ENCODE measurements at regions not wholly inside any gene's neighbourhood (a gene's known extent, or its start where the extent isn't known, plus 50 kb on each side); places are given as distances from the start of the nearest gene placed in this dataset.

- FAIRE-seq, result no peak
Measured at GRCh38 chr2:120669121-120669952, 66.3 kb upstream of the GLI2 start.

DNA sequence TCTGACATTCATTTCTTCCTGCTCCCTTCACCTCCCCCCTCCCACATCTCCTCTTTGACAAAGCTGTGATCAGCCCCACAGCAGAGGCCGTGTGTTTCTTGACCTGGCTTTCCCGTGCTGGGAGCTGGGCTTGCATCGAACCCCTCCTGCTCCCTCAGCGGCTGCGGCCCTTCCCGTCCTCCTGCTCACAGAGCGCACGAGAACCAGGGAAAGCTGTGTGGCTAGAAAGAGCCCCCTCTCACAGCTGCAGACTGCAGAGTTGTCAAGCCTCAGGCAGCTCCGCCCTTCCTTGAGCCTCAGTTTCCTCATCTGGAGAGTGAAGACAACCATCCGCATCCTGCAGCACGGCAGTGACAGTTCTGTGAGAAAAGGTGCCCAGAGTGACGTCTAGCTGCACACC, 65.7 kb upstream of the GLI2 start:
- FAIRE-seq, result no peak

- FAIRE-seq, result no peak
Measured at GRCh38 chr2:120670371-120670770, 65.3 kb upstream of the GLI2 start.

GRCh38 chr2:120670771-120671480, 64.7 kb upstream of the GLI2 start:
- no peak for FAIRE-seq

DNA sequence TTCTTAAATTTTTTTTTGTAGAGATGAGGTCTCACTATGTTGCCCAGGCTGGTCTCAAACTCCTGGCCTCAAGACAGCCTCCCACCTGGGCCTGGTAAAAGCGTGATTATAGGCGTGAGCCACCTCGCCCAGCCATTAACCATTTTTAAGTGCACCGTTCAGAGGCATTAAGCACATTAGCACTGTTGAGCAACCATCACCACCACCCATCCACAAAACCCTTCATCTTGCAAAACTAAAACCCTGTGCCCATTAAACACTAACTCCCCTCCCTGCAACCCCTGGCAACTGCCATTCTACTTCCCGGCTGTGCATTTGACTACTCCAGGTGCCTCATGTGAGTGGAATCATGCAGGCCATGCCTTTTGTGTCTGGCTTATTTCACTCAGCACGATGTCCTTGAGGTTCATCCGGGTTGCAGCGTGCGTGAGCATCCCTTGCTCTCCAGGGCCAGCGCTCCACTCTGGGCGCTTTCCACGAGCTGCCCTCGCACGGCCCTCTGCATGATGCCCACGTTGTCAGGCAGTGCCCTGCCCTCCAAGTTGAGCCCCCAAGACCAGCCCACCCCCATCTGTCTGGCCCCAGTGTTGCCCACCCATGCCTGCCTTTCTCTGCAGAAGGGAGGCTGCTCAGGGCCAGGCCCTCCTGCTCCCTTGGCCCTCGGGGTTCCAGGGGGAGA, 63.0 kb upstream of the GLI2 start:
- no peak for FAIRE-seq

GRCh38 chr2:120673205-120673550, 62.5 kb upstream of the GLI2 start:
- FAIRE-seq, result no peak

- no peak for FAIRE-seq
Measured at GRCh38 chr2:120673571-120674061, 62.1 kb upstream of the GLI2 start.

DNA sequence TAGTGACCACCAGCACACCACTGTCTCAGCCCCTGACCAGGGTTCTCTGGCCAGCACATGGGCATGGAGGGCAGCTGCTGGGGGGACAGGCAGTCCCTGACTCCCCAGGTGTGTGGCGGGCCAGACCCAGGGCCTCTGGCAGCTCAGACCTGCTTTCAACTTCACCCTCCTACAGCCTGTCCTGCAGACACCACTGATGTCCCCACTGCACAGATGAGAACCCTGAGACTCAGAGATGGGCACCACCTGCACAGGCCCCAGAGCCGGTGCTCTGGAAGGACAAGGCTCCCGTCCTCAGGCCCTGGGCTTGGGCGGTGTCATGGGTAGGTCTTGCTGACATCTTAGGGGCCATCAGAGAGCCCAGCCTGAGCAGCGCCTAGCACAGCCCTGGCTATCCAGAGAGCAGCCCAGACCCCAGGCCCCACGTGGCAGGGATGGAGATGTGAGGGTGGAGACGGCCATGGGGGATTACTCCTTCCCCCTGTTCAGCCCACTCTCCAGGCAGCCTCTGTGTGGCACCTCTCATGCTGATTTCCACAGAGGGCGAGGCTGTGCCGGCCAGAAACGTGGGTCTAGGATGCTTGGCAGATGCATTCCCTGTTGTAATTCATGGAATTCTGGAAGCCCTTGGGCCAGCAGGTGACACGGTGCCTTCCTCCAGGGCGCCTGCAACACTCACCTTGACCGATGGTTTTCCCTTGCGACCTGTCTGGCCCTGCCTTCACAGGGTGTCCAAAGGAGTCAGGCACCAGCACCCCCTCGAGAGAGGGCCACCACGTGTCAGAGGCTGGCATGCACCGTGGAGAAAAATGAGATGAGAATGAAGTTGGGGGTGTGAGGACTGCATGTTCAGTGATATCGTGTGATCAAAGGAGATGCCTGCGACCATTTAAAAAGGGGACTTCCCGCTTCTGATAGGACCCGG, 61.2 kb upstream of the GLI2 start:
- FAIRE-seq, result no peak

DNA sequence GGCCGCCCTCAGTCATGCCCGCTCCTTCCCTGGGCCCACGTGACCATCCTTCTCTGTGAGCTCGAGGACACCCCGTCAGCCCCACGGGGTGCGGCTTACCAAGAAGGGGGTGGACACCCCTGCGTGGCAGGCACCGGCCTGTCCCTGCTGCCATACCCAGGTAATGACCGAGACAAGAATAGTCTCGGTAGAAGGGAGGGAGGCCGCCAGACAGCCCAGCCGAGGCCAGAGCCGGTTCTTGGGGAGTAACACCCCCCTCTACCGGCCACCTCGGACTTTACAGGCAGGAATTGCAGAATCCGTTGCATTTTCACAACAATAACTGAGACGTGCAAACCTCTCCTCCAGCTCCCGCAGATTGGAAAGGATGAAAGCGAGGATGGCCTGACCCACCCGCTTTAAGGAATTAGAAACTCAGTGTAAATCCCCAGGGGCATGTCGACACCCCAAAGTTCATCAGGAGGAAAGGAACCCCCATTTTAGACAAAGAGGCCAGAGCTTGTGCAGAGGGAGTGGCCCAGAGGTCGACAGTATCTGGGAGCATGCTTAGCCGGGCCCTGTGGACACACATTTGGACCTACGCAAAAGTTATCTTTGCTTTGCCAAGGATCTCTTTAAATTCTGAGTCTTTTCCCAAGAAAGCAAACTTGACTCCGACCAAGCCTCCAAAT, 60.1 kb upstream of the GLI2 start:
- no peak for FAIRE-seq

GRCh38 chr2:120677221-120677620, 58.4 kb upstream of the GLI2 start:
- no peak for FAIRE-seq

DNA sequence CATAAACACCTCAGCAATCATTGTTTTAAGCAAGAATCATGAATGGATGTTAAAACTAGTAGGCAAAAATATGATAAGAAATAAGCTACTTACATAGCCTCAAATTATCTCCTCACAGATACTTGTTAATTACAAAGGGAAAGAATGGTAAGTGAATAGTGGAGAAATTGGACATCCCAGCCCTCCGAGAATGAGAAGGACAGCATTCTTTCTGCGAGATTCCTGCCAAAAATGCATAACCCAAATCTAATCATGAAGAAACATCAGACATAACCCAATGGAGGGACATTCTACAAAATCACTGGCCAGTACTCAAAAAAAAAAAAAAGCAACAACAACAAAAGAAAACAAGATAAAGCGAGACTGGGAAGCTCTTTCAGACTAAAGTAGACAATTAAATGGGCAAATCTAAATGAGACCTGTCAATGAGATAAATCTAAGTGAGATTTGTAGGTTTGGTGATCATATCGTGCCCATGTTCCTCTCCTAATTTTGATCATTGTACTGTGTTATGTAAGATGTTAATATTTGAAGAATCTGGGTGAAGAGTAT, 57.9 kb upstream of the GLI2 start:
- FAIRE-seq, result no peak

DNA sequence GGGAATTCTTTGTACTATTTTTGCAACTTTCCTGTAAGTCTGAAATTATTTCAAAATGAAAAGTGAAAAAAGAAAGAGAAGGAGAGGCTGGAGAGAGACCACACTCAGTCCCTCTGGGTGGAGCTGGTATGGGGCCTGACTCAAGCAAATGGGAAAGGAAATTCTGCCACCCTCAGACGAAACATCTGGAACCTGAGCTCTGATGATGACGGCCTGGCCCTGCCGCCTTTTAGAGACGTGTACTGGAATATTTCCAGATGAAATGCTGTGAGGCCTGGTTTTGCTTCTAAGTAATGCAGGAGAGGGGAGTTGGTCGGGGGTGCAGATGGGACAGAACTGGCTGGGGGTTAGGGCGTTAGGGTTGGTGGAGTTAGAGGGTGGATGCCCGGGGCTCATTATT, 57.4 kb upstream of the GLI2 start:
- no peak for FAIRE-seq

DNA sequence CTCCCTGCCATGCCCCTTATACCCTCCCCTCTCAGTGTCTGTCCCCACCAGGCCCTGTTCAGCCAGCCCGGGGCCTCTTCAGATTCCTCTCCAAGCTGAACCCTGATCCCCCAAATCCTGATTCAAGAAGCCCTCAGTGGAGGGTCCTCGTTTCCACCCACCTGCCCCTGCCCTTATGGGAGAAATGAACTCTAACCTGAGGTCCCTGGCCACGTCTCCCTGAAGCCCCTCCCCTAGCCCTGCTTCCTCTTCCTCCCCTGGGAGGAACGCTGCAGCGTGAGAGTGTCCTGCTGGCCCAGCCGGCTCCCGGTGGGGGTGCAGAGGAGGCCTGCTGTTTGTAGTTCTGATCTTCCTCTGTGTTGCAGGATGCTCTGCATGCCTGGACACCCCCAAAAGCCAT, 56.7 kb upstream of the GLI2 start:
- no peak for FAIRE-seq

GRCh38 chr2:120679526-120679925, 56.1 kb upstream of the GLI2 start:
- FAIRE-seq, result no peak

DNA sequence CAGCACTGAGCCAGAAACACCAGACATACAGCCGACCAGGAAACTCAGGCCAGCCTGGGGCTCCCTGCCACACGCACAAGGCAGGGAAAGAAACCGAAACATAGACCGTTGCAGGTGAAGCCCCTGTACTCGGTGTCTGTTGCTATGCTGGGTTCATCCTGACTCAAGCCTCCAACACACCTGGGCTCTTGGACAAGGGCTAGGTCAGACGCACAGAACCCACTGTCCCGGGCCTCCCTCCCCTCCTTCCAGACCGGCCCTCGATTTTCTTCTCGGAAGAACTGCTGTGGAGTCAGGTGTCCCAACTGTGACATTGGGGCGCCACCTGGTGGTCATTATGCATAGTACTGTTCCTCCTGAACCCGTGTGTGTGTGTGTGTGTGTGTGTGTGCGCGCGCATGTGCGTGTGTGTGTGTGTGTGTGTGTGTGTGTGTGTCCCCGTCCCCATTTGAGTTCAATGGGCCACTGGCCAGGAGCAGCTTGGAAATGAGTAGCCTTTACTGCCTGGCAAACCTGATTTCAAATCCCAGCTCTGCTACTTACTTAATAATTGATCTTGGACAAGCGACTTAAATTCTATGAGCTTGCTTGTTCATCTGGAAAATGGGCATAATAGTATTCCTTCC, 55.4 kb upstream of the GLI2 start:
- FAIRE-seq, result no peak

DNA sequence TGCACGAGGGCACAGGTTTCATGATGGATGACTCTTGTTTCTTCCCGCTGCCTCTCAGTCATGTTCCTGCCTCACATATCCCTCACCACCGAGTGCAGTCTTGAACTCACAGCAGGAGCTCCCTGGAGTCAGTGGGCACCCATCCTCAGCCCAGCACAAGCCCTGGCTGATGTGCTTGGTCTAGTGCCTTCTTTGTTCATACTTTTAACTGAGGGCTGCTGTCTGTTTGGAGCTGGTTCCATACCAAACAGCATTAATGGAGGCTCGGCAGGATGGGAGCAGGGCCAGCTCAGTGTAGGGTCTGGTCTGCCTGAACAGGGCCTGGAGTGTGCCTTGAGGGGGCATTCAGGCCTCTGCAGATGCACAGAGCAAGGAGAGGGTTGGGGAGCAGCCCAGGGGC, 54.5 kb upstream of the GLI2 start:
- FAIRE-seq, result no peak

- FAIRE-seq, result no peak
Measured at GRCh38 chr2:120681696-120682288, 53.9 kb upstream of the GLI2 start.

- no peak for FAIRE-seq
Measured at GRCh38 chr2:120682654-120683053, 53.0 kb upstream of the GLI2 start.

DNA sequence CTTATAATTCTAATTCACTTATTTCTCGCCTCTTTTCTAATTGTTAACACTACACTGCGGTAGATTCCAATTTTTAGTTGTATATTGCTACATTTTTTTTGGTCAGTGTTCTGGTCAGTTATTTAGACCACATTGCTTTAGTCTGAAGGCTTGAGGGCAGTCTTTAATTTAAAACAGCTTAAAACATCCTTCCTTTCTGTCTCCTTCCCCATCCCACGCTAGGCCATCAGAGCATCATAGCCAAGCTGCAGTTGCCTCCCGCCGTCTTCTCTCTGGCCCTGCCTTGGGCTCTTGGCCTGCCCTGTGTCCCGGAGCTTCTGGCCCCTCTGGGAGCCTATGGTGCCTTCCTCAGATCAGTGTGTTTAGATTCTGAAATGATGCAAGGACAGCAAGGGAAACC, 52.6 kb upstream of the GLI2 start:
- no peak for FAIRE-seq

- FAIRE-seq, result no peak
Measured at GRCh38 chr2:120683701-120684100, 52.0 kb upstream of the GLI2 start.

Data from endometrium (tissue), 2 donors.